Eye (tissue), 1 donor: ENCODE measurements at regions not wholly inside any gene's neighbourhood (a gene's known extent, or its start where the extent isn't known, plus 50 kb on each side); places are given as distances from the start of the nearest gene placed in this dataset.
A peak's percentile ranks its signal among the peaks of the same experiment; 100 is the strongest.
"Not testable (repeated sequence)": the region's sequence is repeated elsewhere in the genome, so short reads cannot be mapped to it uniquely, and the experiment has no call there.

Experiments used
- DNase-seq: peaks from one replicate; pipeline ENCODE4 v3.0.0-alpha.2; 2015

DNA sequence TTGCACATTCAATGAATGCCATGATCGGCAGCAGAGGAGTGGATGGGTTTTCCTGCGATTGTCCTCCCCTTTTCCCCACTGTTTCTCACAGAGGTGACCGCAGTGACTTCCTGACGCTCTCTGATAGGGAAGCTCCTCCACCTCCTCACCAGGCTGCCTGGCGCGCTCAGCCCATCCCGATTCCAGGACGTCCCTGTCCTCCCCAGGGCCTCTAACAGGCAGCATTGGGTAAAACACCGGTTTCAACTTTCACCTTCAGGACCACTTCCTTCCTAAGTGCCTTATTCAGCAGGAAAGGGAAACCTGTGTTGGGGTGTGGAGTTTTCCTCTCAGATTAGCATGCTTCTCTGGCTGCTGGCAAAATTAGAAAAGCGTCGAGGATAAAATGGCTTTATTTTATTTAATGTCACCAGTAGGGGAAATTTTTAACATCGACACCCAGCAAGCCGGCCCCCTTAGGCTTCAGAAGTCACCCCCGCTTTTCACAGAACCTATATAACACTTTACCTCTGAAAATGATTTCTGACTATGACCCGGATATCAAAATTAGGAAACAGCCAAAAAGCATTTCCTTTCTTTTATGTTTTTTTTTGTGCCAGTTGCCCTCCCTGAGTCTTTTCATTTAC is 570.4 kb upstream of the GJE1 start:
- peak; percentile 60 for DNase-seq

DNA sequence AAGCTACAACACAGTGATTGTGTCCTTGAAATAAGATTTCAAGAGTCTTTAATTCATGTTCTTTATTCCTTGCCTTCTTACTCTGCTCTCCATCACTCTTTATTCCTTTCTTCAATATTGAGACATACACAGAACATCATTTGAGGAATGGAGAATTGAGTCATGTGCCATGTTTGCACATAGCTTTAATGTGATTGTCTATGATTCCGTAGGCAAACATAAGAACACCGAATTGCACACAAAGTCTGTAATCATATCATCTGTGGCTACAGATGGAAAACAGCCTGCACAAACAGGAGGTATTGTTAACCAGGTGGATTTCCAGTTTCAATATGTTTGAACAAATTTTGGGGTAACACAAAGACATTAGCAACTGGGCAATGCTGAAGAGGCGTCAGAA is 571.6 kb upstream of the GJE1 start:
- no peak for DNase-seq

- DNase-seq: no peak
These were observed 580.3 kb upstream of the GJE1 start for GRCh38 chr6:141552463-141552862.

DNA sequence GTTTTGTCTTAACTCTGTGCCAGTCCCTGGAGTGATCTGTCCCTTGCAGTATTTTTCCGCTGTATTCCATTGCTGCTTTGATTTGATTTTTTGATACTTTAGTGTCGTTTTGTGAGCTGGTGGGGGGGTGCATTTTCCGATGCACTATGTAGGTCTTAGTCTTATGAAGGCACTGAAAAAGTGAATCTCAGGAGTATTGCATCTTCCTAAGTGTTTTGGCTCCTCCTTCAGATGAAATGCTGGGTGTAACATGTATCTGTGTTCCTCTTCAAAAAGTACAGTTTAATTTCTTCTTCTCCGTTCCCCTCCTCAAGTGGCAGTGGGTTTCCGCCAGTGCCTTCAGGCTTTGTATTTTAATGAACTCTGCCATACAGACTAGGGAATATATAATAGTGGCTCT is 580.7 kb upstream of the GJE1 start:
- DNase-seq: no peak

- DNase-seq: no peak
These were observed 581.4 kb upstream of the GJE1 start for GRCh38 chr6:141551318-141551717.

GRCh38 chr6:141550471-141550870 is 582.3 kb upstream of the GJE1 start:
- DNase-seq: no peak

DNA sequence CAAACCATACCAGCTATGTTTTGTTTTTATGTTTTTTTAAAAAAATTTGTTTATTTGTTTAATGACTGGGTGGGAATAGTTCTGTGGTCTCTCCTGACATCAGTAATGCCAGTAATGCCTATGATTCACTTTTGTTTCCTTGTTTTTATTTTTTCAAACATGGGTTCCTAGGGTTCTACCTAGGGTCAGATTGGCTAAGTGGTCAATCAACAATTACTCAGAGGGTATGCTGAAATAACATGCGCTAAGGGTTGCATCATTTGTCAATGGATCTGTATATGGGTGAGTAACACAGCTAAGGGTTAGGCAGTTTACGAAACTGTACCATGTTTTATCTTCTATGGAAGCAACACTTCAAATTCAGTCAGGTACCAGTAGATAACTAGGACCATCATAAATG is 583.8 kb upstream of the GJE1 start:
- no peak for DNase-seq

DNA sequence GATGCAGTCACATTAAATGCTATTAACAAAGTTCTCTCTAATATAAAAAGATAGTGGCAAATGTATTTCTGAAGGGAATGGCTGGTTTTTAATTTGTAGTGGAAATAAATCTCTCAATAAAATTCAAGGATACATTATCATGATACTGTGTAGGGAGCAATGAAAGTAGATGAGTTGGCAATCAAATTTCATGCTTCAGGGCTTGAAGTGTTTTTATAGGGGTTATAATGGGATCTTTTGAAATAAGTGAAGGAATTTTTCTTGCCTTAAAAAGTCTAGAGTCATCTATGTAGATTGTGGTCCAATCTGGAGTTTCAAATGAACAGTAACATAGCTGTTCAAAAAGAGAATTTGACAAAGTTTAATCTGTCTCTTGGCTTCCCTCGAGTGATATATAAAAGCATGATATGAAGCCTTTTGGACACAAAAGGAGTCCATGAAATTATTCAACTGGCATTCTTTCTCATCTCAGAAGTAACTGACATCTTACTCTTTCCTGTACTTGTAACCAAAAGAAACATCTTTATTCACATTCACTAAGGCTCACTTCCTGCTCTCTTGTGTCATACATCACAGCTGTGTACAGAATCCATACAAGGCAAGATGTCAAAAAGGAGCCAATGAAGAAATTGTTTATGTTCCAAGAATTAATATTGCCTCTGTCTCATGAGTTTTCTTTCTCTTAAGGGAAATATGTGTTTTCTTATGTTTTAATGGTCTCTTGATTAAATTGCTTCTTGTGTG is 591.0 kb upstream of the GJE1 start:
- DNase-seq: no peak

DNA sequence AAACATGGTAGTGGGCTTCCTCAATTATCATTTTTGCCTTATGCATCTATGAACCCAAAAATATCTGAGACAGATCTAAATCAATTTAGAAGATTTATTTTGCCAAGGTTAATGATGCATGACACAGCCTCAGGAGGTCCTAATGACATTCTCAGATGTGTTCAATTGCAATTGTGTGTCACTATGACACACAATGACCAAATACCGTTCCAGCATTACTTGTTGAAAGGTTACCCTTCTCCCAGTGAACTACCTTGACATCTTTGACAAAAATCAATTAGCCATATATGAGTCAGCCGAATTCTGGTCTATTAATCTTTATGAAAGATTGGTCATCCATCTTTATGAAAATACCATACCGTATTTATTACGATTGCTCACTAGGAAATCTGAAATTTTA is 592.5 kb upstream of the GJE1 start:
- DNase-seq: no peak

- no peak for DNase-seq
These were observed 593.1 kb upstream of the GJE1 start for GRCh38 chr6:141539617-141540016.

DNA sequence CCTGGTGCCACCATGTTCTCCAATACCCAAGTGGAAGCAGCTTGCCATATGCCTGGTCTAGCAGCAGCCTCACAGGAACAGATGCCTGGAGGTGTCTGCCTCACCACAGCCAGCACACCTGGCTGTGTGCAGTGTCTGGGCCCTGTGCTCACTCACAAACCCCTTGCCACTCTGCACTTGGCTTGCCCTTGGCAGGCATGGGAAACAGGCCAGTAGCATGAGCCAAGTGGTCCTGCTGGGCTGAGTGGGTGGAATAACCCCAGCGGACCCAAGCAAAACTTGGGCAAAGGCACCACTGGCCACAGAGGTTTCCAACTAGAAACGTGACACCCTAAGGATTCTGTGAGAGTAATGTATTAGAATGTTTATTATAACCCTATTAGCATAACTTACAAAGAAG is 600.5 kb upstream of the GJE1 start:
- DNase-seq: no peak

- DNase-seq: no peak
These were observed 601.7 kb upstream of the GJE1 start for GRCh38 chr6:141531040-141531439.

DNA sequence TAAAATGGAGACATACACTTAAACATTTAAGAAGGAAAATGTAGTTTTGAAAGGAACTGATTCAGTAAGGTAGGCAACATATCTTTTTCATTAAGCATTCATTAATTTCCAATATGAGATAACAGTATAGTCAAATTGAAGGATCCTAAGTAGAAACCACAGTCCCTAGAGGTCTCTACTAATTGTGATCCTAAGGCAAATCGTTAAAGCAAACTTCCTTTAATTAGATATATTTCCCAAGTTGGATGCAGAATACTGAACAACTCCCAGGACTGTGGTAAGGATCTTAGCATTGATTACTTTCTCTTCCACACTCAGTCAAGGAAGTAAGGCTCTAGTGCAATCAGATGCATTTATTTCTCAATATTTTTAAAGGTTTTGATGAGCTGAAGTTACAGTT is 604.1 kb upstream of the GJE1 start:
- DNase-seq: no peak

DNA sequence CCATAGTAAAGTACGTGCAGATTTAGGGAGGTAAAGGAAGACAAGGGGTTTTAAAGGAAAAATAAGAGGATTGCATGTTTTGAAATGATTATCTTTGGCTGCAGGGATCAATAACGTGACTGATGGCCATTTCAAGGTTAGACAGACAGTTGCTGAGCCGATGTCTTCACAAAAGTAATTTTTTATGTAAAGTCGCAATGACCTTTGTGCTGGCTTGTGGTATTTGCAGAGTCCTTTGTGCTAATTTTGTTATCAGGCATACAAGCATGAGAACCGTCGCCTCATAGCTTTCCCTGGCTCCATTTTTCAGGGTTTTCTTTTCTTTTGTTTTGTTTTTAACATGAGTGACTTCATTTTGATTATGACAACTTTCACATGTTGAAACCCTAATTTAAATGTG is 605.7 kb upstream of the GJE1 start:
- no peak for DNase-seq

- no peak for DNase-seq
These were observed 611.3 kb upstream of the GJE1 start for GRCh38 chr6:141521440-141521839.

DNA sequence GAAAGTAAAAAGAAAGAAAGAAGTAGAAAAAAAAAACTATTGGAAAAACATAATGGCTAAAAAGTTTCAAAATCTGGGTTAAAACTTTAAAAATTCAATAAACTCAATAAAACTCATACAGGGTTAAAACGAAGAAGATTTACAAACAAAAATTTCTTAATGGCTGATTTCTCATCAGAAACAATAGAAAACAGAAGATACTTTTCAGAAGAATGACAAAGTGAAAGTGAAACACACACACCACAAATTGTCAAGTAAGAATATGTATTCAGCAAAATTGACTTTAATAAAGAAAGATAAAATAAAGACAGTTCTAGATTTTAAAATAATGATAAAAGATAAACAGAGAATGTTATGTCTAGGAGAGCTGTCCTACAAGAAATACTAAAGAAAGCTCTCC is 618.9 kb upstream of the GJE1 start:
- DNase-seq: no peak

DNA sequence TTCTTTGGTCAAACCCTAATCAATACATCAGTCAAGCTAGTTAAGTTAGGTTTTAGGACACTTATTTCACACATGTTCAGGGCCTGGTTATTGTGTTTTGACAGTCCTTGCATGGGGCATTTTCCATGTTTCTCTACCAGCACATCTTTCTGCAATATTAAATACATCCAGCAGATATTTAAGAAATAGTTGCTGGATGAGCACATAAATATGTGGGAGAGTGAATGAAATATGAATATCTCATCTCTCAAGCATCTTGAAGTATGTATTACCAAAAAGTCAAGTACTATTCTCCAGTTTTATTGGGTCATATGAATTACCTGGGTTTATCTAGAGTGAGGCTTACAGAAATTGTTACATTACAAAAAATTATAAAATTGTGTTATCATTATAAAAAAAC is 621.9 kb upstream of the GJE1 start:
- no peak for DNase-seq

DNA sequence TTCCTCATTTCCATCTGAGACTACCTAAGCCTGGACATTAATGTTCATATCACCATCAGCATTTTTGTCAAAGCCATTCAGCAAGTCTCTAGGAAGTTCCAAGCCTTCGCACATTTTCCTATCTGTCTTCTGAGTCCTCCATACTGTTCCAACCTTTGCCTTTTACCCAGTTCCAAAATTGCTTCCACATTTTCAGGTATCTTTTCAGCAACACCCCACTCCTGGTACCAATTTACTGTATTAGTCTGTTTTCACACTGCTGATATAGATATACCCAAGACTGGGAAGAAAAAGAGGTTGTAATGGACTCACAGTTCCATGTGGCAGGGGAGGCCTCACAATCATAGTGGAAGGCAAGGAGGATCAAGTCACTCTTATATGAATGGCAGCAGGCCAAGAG is 626.7 kb upstream of the GJE1 start:
- not testable (repeated sequence) for DNase-seq

DNA sequence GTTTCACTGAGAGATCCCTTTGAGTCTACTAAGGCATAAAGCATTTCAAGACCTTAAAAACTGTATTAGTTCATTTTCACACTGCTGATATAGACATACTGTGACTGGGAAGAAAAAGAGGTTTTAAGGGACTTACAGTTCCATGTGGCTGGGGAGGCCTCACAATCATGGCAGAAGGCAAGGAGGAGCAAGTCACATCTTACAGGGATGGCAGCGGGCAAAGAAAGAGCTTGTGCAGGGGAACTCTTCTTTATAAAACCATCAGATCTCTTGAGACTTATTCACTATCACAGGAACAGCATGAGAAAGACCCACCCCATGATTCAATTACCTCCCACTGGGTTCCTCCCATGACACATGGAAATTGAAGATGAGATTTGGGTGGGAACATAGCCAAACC is 628.4 kb upstream of the GJE1 start:
- not testable (repeated sequence) for DNase-seq

DNA sequence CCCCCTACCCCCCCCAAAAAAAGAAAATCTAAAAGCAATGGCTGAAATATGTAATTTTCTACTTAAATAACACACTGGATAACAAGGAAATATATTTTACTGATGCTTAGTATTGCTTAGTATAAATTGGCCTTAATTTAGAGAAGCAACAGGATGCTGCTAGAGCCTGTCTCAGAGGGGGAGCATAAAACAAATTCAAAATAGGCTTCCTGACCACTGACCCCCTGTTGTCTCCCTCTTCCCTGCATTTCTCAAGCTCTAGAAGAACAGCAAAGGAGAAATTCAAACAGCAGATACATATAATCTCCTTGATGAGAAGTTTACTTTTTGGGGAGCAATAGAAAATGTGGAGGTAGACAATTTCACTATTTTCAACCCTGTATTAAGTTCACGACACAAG is 631.1 kb upstream of the GJE1 start:
- no peak for DNase-seq

- DNase-seq: no peak
These were observed 633.7 kb upstream of the GJE1 start for GRCh38 chr6:141498977-141499376.

- no peak for DNase-seq
These were observed 640.0 kb upstream of the GJE1 start for GRCh38 chr6:141492521-141493284.

- no peak for DNase-seq
These were observed 641.0 kb upstream of the GJE1 start for GRCh38 chr6:141491684-141492083.

GRCh38 chr6:141490982-141491381 is 641.7 kb upstream of the GJE1 start:
- no peak for DNase-seq
